HG03565 (cell line): ENCODE measurements at regions not wholly inside any gene's neighbourhood (a gene's known extent, or its start where the extent isn't known, plus 50 kb on each side); places are given as distances from the start of the nearest gene placed in this dataset.
"Not testable (repeated sequence)": the region's sequence is repeated elsewhere in the genome, so short reads cannot be mapped to it uniquely, and the experiment has no call there.

Source experiments
- ATAC-seq: cut with Tn5 transposase; IDR thresholded peaks from one replicate; pipeline ENCODE4 v1.9.1; 2021; ENCODE audit warnings: mild to moderate bottlenecking, moderate library complexity; ENCODE audit not compliant: unreplicated experiment

GRCh38 chr2:66243809-66244208 is 191.1 kb upstream of the MEIS1 start:
- ATAC-seq = not testable (repeated sequence)

- not testable (repeated sequence) for ATAC-seq
Observed at GRCh38 chr2:66242888-66243287, 192.0 kb upstream of the MEIS1 start.

DNA sequence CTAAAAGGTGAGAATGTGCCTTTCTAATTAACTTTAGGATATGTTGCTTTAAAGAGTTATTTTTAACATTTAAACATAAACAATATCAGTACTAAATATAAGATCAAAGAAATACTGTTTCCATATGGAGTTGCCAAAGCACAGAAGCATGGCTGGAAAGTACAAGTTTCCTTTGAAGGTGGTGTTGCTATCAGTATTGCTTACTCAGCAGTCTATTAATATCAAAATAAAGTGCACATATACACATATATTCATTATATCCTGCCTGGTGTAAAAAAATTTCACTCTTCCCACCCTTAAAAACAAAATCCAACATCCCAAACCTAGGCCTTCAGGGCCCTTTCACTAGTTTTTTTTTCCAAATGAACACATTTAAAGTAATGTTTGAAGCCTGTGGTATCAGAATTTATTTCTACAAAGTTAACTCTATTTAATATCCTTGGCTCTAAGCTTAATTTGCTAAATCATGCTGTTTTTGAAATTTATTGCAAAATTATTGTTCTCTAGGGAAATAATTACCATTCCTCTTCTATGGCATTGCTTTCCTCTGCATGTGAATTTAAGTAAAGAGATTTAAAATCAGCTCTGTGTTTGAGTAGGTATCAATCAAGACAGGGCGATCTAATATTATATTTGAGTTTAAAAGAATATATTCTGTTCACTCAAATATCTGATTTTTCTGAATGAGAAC is 192.7 kb upstream of the MEIS1 start:
- ATAC-seq = no peak

- no peak for ATAC-seq
Observed at GRCh38 chr2:66240286-66240685, 194.6 kb upstream of the MEIS1 start.

DNA sequence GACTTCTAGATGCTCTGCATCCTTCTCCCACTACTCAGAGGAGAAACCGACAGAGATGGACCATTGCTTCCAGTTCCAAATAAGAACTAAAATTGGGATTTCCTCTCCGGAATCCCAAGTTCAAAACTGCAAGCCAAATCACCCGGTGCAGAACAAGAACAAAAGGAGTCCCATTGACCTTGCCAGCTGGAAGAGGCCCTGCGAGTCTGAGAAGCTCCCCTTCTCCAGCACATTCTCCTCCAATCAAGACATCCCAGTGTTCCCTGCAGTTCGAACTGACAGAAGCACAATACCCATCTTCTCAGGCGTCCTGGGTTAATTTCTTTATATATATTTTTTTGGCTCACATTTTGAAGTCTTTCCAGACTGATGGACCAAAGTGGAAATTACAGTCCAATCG is 195.3 kb upstream of the MEIS1 start:
- no peak for ATAC-seq

DNA sequence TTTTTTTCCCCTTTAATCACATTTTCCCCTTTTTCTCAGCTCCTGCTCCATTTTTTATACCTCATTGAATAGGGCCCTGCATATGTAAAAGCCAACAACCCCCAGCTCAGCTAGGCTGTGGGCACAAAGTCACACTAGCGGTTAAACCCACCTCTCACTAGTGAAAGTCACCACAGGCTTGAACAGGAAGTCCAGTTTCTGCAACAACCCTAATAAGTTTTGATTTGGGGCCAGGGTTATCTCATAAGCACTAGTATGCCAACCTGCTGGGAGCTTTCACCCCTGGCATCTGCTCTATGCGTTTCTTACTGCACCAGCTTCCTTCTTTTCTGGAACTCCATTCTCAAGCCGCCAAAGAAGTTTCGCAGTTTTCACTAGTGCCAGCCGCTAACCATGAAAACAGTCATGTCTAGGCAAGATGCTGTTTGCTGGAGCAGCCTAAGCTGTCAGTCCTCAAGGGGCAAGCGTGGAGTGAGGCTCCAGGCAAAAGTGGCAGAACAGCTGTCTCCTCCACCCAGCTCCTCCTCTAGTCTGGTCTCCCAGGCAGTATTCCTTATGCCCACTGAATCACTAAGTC is 197.0 kb upstream of the MEIS1 start:
- no peak for ATAC-seq

- no peak for ATAC-seq
Observed at GRCh38 chr2:66236816-66237802, 197.8 kb upstream of the MEIS1 start.

DNA sequence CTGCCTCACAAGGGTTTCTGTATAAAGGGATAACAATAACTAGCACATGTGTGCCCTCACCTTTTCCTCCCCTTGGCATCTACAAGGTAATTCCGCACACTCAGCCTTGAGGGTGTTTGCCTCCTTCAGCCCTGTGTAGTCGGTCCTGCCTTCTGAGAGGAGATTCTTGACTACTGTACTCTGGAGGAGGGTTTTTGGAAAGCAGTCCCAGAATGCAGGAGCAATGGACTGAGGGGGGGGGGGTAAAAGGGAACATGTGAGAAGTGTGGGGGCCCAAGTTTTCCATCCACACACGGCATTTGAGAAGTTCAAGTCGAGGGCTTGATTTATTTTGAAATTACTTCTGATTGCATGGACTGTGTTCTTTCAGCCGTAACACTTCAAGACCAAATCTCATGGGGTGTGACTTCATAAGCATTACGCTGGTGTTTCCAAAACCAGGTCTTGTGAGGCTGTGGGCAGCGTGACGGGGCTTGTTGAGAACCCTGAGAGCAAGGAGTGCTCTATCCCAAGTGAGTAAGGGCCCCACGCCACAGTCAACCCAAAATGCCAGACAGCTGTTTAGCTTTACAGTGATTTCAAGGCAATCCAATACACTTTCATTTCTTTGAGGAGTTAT is 198.7 kb upstream of the MEIS1 start:
- ATAC-seq = no peak

- ATAC-seq = no peak
Observed at GRCh38 chr2:66235428-66235827, 199.5 kb upstream of the MEIS1 start.

DNA sequence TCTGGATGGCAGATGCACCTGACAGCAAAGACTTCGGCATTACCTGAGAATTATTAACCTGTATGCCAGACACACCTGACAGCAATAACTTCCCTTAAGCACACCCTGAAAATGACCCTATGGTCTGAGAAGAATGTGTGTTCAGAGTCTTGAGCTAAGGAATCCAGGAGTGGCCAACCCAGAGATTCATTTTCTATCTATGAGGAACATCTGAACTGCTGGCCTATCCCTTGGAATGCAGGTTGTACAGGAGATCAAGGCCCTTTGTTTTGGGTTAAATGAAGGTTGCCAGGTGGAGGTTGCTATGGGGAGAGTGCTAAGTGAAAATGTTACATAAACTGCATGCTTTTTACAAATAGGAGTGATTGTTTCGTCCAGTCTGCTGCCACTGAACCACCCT is 200.9 kb upstream of the MEIS1 start:
- no peak for ATAC-seq

GRCh38 chr2:66228128-66228547 is 206.8 kb upstream of the MEIS1 start:
- no peak for ATAC-seq

GRCh38 chr2:66217039-66217585 is 217.8 kb upstream of the MEIS1 start:
- no peak for ATAC-seq

DNA sequence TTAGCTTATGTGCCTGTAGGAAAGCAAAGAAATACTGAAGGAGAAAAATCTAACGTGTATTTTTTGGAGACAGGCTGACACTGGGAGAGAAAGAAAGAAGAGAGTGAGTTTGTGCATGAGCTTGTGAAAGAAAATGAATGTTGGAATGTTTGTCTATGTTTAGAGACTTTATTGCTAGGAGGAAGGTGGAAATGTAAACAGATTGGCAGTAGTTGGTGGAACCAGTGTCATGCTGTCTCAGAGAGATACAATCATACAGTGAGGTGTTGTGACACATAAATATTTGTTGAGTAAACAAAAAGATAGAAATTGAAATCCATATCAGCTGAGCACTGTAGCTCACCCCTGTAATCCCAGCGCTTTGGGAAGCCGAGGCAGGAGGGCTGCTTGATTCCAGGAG is 222.2 kb upstream of the MEIS1 start:
- ATAC-seq = no peak

DNA sequence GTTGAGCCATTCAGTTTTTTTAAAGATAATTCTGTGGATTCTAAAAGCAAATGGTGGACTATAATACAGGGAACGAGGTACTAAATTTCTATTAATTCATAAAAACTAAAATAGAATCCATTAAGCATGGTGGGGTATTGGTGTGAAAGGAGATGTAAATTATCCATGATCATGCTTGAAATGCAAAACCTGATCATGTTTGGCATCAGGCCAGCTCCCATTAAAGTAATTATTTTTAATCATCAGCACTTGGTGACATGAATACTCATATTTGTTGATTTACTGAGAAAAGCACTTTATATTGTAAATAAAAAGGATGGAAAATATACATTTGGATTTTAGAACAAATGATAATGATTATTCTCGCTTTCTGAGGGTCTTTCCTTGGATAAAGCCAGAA is 232.3 kb upstream of the MEIS1 start:
- no peak for ATAC-seq

DNA sequence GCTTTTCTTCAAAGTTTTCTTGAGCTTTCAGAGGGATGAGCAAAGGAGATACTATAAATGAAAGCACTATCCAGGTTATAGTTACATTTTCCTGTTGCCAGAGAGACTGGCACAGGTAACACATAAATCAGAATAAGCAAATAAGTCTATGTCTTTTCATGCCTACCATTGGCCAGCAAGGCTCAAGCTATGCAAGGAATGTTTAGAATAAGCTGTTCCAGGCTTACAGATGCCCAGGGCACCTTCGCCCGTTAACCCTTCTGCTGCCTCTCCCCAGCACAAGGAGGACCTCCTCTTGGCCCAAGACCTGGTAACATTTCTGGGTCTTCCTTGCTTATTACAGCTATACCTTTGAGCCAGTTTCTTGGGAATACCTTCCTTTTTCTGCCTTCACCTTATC is 233.7 kb upstream of the MEIS1 start:
- ATAC-seq = no peak

- ATAC-seq = no peak
Observed at GRCh38 chr2:66198873-66199272, 236.1 kb upstream of the MEIS1 start.

GRCh38 chr2:66192888-66193287 is 242.0 kb upstream of the MEIS1 start:
- ATAC-seq = no peak

- no peak for ATAC-seq
Observed at GRCh38 chr2:66191311-66191710, 243.6 kb upstream of the MEIS1 start.

- ATAC-seq = no peak
Observed at GRCh38 chr2:66189553-66189952, 245.4 kb upstream of the MEIS1 start.

DNA sequence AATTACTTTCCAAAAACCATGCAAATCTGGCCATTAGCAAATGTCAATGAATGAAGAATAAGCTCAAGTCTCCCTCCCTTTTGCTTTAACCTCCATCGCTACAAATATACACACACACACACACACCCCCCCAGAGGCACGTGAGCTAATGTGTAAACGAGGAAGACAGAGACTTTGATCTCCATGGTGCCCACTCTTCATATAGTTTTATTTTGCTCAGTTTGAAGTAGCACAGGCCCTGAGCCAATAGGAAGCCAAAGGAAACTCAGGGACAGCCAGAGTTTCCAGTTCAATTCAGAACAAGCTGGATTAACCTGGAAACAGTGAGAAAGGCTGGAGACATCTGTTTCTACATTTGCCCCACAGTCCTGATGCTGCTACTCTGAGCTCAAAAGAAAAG is 248.4 kb upstream of the MEIS1 start:
- no peak for ATAC-seq

DNA sequence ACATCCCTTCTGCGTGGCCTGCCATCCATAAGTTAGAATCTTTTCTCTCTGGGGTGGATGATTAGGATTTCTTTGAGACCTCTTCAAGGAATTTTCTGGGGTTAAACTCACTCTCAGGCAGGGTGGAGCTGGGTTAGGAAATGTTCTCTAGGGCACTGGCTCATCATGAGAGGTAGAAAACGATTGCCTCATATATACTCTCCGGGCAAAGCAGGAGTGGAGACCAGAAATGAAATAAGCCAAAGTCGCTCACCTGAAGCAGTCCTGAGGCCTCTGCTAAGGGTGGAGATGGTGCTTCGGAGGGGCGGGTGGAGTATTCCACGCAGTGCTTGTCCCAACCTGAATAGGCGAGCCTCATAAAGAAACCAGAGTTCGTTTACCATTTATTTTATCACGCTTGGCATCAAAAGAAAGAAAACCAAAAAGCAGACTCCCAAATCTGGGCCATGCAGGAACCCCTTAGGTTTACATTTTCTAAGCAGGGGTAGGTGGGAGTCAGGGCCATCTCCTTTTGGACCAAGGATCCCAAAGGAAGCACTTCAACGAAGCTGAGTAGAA is 249.3 kb upstream of the MEIS1 start:
- no peak for ATAC-seq
